ENCODE measurements at regions not wholly inside any gene's neighbourhood (a gene's known extent, or its start where the extent isn't known, plus 50 kb on each side); places are given as distances from the start of the nearest gene placed in this dataset.
"Not testable (repeated sequence)": the region's sequence is repeated elsewhere in the genome, so short reads cannot be mapped to it uniquely, and the experiment has no call there.

GRCh38 chr4:155439760-155440159 lies 63.0 kb upstream of the MAP9 start:
- DNase-seq = not testable (repeated sequence)

GRCh38 chr4:155434904-155435303 lies 58.1 kb upstream of the MAP9 start:
- DNase-seq = no peak

DNA sequence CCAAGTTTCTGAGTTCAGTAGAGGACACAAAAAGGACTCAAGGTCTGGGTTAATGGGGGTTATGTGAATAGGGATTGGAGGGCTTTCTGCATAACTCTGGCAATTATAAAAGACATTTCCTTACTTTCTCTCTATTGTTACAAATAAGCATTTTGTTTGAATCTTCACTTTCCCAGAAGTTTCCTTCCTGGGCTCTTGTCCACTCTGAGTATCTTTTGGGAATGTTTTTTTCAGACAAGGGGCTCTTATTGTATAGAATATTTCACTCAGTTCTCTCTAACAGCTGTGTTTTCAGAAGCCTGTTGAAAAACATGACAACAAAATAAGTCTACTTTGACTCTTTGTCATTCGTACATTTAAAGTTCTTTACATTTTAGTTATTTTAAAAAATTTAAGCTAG lies 57.6 kb upstream of the MAP9 start:
- DNase-seq = no peak

GRCh38 chr4:155433636-155434360 lies 57.0 kb upstream of the MAP9 start:
- no peak for DNase-seq

GRCh38 chr4:155430895-155431795 lies 54.4 kb upstream of the MAP9 start:
- DNase-seq = no peak

- no peak for DNase-seq
Measured at GRCh38 chr4:155428128-155428527, 51.4 kb upstream of the MAP9 start.

DNA sequence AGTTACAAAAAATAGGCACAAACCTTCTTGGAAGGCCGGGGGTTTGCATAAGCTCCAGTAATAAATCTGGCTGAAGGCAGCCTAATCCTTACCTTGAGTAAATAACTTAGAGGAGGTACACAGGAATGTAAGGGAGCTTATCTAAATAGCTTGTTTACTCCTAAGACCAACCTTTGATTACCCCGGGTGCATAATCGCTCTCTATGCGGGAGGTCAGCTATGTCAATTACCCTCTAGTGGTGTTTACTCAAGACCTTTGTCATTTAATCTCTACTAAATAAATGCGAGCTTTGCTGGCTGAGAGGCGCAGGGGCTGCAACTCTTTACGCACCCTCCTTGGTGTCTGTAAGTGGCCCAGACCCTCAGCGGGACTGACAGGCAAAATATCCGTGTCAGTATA lies 50.2 kb upstream of the MAP9 start:
- no peak for DNase-seq

Measured in hematopoietic multipotent progenitor cell treated with erythropoietin and hydrocortisone succinate and interleukin-3 and kit ligand, for 8 days (in vitro differentiated cells).